GM04504 (cell line): ENCODE measurements at regions not wholly inside any gene's neighbourhood (a gene's known extent, or its start where the extent isn't known, plus 50 kb on each side); places are given as distances from the start of the nearest gene placed in this dataset.

Source experiments
- DNase-seq: peaks from one replicate; pipeline ENCODE4 v3.0.0-alpha.2; 2012; ENCODE audit warnings: low read depth

DNA sequence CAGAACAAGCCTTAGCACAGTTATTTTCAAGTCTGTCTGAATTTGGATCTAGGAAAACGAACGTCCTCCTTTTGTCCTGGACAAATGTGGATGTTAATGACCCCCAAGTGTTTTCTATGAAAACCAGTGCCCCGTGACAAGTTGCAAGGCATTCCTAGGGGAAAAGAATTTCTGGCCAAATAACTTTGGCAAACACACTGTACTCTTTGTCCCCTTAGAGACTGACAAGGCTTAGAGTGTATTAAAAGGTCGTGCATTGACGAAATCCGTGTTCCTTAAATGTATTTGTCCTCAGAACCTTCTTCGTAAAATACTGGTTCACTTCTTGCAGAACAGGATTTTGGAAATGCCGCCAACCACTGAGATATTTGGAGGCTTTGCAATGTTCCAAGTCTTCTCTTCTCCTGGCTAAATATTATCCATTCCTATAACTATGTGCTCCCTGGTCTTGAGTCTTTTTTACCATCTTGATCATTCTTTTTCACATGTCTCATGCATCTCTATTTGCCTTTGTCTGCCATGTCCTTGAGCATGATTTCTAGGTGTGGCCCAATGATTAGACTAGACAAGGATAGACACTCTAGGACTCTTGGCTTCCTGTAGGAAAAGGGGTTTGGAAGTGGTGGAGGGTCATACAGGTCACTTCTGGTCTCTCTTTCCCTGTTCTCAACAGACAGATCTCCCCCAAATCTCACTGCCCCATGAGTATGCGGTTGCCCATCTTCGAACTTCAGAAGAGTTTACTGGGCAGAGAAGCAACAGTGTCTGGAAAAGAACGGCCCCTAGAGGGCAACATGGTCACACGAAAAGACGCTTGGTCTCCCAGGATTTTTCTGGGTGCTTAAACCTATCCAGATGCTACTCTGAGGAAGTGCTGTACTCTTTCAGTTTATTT is 117.5 kb downstream of the EDEM1 start:
- DNase-seq: no peak

GRCh38 chr3:5305684-5305989 is 118.1 kb downstream of the EDEM1 start:
- DNase-seq: no peak

- DNase-seq: no peak
Measured at GRCh38 chr3:5309171-5309570, 121.7 kb downstream of the EDEM1 start.

GRCh38 chr3:5309602-5310001 is 122.1 kb downstream of the EDEM1 start:
- DNase-seq: no peak

GRCh38 chr3:5310509-5310908 is 123.0 kb downstream of the EDEM1 start:
- no peak for DNase-seq

DNA sequence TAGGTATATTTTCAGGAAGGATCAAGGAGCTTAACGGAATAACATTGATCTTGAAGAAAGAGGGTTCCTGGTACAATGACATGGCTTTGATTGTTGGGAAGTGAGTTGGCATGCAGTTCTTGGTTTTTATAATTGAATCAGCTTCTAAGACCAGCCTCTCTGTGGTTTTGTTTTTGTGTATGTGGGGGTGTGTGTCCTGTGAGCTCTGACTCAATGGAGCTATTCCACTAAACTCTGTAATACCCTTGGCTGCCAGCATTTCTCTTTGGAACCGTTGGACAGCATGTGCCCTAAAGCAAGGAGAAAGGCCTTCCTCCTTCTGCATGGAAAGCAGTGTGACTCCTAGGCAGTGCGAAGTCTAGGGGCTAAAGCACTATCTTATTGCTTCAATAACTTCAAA is 124.8 kb downstream of the EDEM1 start:
- DNase-seq: no peak

DNA sequence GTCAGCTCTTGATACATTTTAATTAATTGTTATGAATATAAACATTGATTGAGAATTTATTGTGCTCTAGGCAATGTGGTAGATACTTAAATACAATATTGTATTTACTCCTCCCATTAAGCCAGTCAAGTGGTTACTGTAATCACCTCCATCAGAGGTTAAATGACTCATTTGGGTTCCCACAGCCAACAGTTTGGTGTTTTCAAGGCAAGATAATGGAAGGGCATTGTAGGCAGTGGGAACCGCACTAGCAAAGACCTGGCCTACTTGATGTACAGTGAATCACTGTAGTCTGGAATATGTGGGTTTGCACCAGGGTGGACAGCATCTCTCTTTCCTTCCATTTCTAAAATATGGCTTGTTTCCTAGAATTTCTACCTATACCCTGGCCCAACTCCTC is 127.4 kb downstream of the EDEM1 start:
- DNase-seq: no peak

DNA sequence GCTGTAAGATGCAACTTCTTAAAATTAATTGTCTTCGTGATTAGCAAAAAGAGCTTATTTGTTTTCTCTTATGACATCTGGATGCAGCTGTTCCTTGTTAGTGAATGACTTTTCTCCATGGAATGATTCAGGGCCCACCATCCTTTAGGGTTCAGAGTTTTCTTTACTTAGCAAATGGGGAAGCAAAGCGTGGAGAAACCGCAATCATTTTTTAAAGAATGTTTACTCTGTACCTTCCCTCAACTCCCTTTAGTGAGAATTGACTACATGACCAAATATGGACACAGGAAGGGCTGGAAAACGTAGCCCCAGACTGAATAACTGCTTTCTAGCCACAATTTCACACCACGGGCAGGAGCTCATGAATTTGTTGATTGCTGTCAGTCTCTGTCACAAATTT is 130.1 kb downstream of the EDEM1 start:
- no peak for DNase-seq

- no peak for DNase-seq
Measured at GRCh38 chr3:5319454-5319853, 131.9 kb downstream of the EDEM1 start.

DNA sequence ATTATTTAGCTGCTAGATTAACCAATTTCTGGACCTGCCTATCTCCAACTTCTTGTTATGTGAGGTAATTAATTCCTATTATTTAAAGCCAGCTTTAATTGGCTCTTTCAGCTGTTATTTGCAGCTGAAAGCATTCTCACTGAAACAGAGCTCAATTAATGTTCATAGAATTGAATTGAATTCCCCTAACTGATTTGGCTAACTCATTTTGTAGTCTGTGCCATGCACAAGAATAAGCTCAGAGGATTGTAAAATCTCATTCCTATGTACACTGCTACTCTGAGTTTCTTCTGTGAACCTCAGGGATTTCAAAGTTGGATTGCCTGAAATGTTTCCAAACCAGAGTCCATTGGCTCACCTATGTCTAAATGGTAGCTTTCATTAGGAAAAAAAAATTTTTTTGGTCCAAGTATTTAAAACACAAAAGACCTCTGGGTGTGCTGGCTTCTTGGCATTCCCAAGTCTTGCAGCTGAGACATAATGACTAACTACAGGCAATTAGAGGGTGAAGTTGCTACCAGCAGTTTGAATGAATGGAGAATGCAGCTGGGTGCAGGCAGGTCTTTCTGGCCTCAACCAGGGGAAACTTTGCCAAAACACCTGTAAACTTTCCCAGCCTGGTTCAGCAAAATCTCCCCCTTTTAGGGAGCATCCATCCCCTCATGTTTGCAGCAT is 134.3 kb downstream of the EDEM1 start:
- no peak for DNase-seq

DNA sequence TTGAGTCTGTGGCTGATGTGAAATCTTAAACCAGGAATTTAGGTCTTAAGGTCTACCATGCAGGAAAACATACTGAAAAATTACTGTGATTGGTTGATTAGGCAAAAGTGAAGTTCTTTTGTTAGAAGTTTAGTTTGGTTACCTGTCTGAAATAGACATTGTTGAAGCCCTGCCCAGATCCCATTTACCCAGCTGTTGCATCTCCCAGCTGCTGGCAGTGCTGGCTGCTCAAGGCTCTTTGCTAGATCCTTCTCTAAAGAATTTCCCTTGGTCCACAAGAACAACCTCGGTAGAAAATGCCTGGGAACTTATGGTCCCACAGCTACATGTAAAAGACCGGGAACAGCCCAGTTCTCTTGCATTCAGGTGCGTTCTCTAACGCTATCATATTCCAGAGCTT is 137.3 kb downstream of the EDEM1 start:
- DNase-seq: no peak

- DNase-seq: no peak
Measured at GRCh38 chr3:5330152-5330810, 142.8 kb downstream of the EDEM1 start.

- no peak for DNase-seq
Measured at GRCh38 chr3:5331567-5332269, 144.2 kb downstream of the EDEM1 start.

GRCh38 chr3:5332270-5332956 is 144.9 kb downstream of the EDEM1 start:
- no peak for DNase-seq

GRCh38 chr3:5339967-5340535 is 152.5 kb downstream of the EDEM1 start:
- DNase-seq: no peak

DNA sequence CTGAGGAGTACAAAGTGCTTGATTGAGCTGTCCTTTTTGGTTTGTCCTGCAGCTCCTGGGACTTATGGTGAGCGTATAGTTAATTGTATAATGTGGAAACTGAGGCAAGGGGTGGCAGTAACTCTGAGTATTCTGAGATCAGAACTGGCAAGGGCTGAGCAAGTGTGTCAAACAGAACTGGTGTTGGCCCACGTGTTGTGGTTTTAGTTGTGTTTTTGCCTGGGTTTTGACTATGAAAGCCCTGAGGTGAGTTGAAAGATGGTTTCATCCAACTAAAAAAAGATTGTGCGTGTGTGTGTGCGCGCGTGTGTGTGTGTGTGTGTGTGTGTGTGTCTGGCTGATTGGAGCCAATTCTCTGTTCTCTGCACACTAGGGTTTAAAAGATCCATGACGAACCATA is 154.1 kb downstream of the EDEM1 start:
- DNase-seq: no peak

DNA sequence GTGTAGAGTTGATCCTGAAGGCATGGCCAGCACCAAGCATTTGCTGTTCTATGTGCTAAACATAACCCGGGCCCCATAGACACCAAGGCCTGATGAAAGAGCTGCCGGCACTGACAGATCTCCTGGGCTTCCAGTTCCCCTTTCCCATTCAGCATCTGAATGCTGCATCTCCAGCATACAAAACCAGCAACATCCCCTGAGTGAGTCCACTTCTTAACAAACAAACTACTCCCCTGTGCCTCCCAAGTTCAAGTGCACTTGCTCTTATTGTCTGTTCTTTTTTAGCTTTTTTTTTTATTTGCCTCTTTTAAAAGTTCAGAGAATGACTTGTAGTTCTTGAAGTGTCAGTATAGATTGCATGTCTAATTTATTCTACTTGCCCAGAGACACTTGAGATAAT is 156.0 kb downstream of the EDEM1 start:
- no peak for DNase-seq

DNA sequence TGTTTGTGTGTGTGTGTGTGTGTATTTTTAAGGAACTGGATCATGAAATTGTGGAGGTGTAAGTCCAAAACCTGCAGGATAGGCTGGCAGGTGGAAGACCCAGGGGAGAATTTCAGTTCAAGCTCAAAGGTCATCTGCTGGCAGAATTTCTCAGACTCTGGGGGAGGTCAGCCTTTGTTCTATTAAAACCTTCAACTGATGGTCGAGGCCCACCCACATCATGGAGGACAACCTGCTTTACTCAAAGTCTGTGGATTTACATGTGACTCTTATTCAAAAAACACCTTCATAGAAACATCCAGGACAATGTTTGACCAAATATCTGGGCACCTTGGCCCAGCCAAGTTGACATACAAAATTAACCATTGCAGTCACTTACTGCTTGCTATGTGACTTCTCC is 157.2 kb downstream of the EDEM1 start:
- DNase-seq: no peak

DNA sequence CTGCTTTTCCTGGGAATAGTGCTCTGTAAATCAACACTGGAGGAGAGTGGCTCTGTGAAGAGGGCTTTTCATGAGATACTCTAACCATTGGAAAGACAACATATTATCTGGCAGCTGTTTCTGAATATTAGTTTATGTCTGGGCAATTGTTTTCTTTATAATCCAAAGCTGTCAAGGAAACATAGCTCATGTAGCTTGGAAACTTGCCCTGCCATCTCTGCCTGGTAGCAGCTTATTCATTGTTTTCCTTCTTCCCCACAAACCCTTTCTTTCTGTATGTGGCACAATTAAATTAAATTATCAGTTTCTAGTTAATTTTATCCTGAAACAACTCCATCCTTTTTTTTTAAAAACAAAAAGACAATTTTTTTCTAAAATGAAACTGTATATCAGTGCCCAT is 160.0 kb downstream of the EDEM1 start:
- no peak for DNase-seq

- DNase-seq: no peak
Measured at GRCh38 chr3:5348229-5348902, 160.9 kb downstream of the EDEM1 start.

GRCh38 chr3:5349343-5349742 is 161.8 kb downstream of the EDEM1 start:
- DNase-seq: no peak
